Skeletal muscle satellite cell (primary cell): ENCODE measurements at regions not wholly inside any gene's neighbourhood (a gene's known extent, or its start where the extent isn't known, plus 50 kb on each side); places are given as distances from the start of the nearest gene placed in this dataset.

Experiments
- H3K27me3 ChIP-seq: 2 replicates; pipeline ENCODE4 v1.7.0; 2013; ENCODE audit warnings: low read length; ENCODE audit not compliant: control insufficient read depth, insufficient read depth
- H3K36me3 ChIP-seq: 2 replicates; pipeline ENCODE4 v1.7.0; 2013; ENCODE audit warnings: mild to moderate bottlenecking, control low read depth, low read length; ENCODE audit not compliant: insufficient read depth
- H3K4me1 ChIP-seq: 2 replicates; pipeline ENCODE4 v1.7.0; 2013; ENCODE audit warnings: low read length; ENCODE audit not compliant: control insufficient read depth, insufficient read depth
- H3K4me2 ChIP-seq: 2 replicates; pipeline ENCODE4 v1.7.0; 2013; ENCODE audit warnings: mild to moderate bottlenecking, low read length
- H3K4me3 ChIP-seq: 2 replicates; pipeline ENCODE4 v1.7.0; 2013; ENCODE audit warnings: low read length
- H3K9ac ChIP-seq: 2 replicates; pipeline ENCODE4 v1.7.0; 2013; ENCODE audit warnings: mild to moderate bottlenecking, low read depth, low read length, moderate library complexity
- H3K9me3 ChIP-seq: replicated peaks from 2 replicates; pipeline ENCODE4 v1.7.0; 2013; ENCODE audit warnings: mild to moderate bottlenecking, control low read depth, low read length

GRCh38 chrX:39724544-39724943 lies 373.2 kb downstream of the BCOR start:
- no peaks in the 10 kb centered on the region for H3K36me3 ChIP-seq
- no peaks in the 10 kb centered on the region for H3K27me3 ChIP-seq
- peaks cover 30% of the 10 kb centered on the region for H3K4me1 ChIP-seq
- H3K9me3 ChIP-seq, result no peaks in the 10 kb centered on the region
- no peak overlapping the region for H3K9ac ChIP-seq
- H3K4me3 ChIP-seq, result no peak overlapping the region
- H3K4me2 ChIP-seq, result no peak overlapping the region

- no peaks in the 10 kb centered on the region for H3K9me3 ChIP-seq
- peaks cover 36% of the 10 kb centered on the region for H3K4me1 ChIP-seq
- H3K9ac ChIP-seq, result no peak overlapping the region
- H3K4me3 ChIP-seq, result no peak overlapping the region
- no peak overlapping the region for H3K4me2 ChIP-seq
- no peaks in the 10 kb centered on the region for H3K36me3 ChIP-seq
- H3K27me3 ChIP-seq, result no peaks in the 10 kb centered on the region
Measured at GRCh38 chrX:39725114-39725513, 372.6 kb downstream of the BCOR start.

- peaks cover 44% of the 10 kb centered on the region for H3K4me1 ChIP-seq
- H3K27me3 ChIP-seq, result no peaks in the 10 kb centered on the region
- H3K36me3 ChIP-seq, result no peaks in the 10 kb centered on the region
- H3K4me3 ChIP-seq, result no peak overlapping the region
- no peak overlapping the region for H3K9ac ChIP-seq
- H3K4me2 ChIP-seq, result no peak overlapping the region
- no peaks in the 10 kb centered on the region for H3K9me3 ChIP-seq
Measured at GRCh38 chrX:39725928-39726619, 371.7 kb downstream of the BCOR start.

GRCh38 chrX:39726771-39727170 lies 371.0 kb downstream of the BCOR start:
- Histone ChIP-seq H3K4me1 (peaks cover 49% of the 10 kb centered on the region), H3K9ac (no peak overlapping the region), H3K4me3 (no peak overlapping the region), H3K27me3 (no peaks in the 10 kb centered on the region), H3K9me3 (no peaks in the 10 kb centered on the region), H3K36me3 (no peaks in the 10 kb centered on the region), H3K4me2 (no peak overlapping the region)

GRCh38 chrX:39728025-39728424 lies 369.7 kb downstream of the BCOR start:
- no peak overlapping the region for H3K4me3 ChIP-seq
- no peaks in the 10 kb centered on the region for H3K9me3 ChIP-seq
- H3K27me3 ChIP-seq, result no peaks in the 10 kb centered on the region
- H3K36me3 ChIP-seq, result no peaks in the 10 kb centered on the region
- H3K9ac ChIP-seq, result no peak overlapping the region
- no peak overlapping the region for H3K4me2 ChIP-seq
- H3K4me1 ChIP-seq, result peaks cover 45% of the 10 kb centered on the region

- Histone ChIP-seq H3K36me3 (no peaks in the 10 kb centered on the region), H3K9me3 (no peaks in the 10 kb centered on the region), H3K4me3 (no peak overlapping the region), H3K9ac (no peak overlapping the region), H3K4me2 (no peak overlapping the region), H3K4me1 (peaks cover 45% of the 10 kb centered on the region), H3K27me3 (no peaks in the 10 kb centered on the region)
Measured at GRCh38 chrX:39728852-39729598, 368.7 kb downstream of the BCOR start.

- no peaks in the 10 kb centered on the region for H3K36me3 ChIP-seq
- peak overlapping the region; percentile 34 for H3K4me2 ChIP-seq
- peak overlapping the region; percentile 25 for H3K4me3 ChIP-seq
- H3K27me3 ChIP-seq, result no peaks in the 10 kb centered on the region
- peak overlapping the region; percentile 17 for H3K9ac ChIP-seq
- no peaks in the 10 kb centered on the region for H3K9me3 ChIP-seq
- H3K4me1 ChIP-seq, result peaks cover 45% of the 10 kb centered on the region
Measured at GRCh38 chrX:39729981-39730661, 367.6 kb downstream of the BCOR start.

GRCh38 chrX:39730662-39731329 lies 367.0 kb downstream of the BCOR start:
- peaks cover 49% of the 10 kb centered on the region for H3K4me1 ChIP-seq
- peak overlapping the region; percentile 25 for H3K9ac ChIP-seq
- H3K36me3 ChIP-seq, result no peaks in the 10 kb centered on the region
- H3K4me2 ChIP-seq, result peak overlapping the region; percentile 34
- H3K9me3 ChIP-seq, result no peaks in the 10 kb centered on the region
- H3K27me3 ChIP-seq, result no peaks in the 10 kb centered on the region
- H3K4me3 ChIP-seq, result no peak overlapping the region

- H3K4me1 ChIP-seq, result peaks cover 49% of the 10 kb centered on the region
- no peak overlapping the region for H3K4me3 ChIP-seq
- no peaks in the 10 kb centered on the region for H3K36me3 ChIP-seq
- peak overlapping the region; percentile 25 for H3K9ac ChIP-seq
- H3K4me2 ChIP-seq, result no peak overlapping the region
- H3K9me3 ChIP-seq, result no peaks in the 10 kb centered on the region
- H3K27me3 ChIP-seq, result no peaks in the 10 kb centered on the region
Measured at GRCh38 chrX:39731330-39731667, 366.5 kb downstream of the BCOR start.

GRCh38 chrX:39731735-39732134 lies 366.0 kb downstream of the BCOR start:
- peak overlapping the region; percentile 25 for H3K9ac ChIP-seq
- no peak overlapping the region for H3K4me2 ChIP-seq
- H3K9me3 ChIP-seq, result no peaks in the 10 kb centered on the region
- no peak overlapping the region for H3K4me3 ChIP-seq
- H3K4me1 ChIP-seq, result peaks cover 50% of the 10 kb centered on the region
- no peaks in the 10 kb centered on the region for H3K27me3 ChIP-seq
- no peaks in the 10 kb centered on the region for H3K36me3 ChIP-seq

GRCh38 chrX:39733745-39734144 lies 364.0 kb downstream of the BCOR start:
- Histone ChIP-seq H3K4me2 (no peak overlapping the region), H3K9ac (no peak overlapping the region), H3K36me3 (no peaks in the 10 kb centered on the region)

More at GRCh38 chrX:39733745-39734144, 364.0 kb downstream of the BCOR start:
- no peak overlapping the region for H3K4me3 ChIP-seq
- peaks cover 40% of the 10 kb centered on the region for H3K4me1 ChIP-seq
- H3K9me3 ChIP-seq, result no peaks in the 10 kb centered on the region
- H3K27me3 ChIP-seq, result no peaks in the 10 kb centered on the region
